Astrocyte of the cerebellum (primary cell): ENCODE measurements at regions not wholly inside any gene's neighbourhood (a gene's known extent, or its start where the extent isn't known, plus 50 kb on each side); places are given as distances from the start of the nearest gene placed in this dataset.

ENCODE experiments used
- DNase-seq: peaks from one replicate; pipeline ENCODE4 v3.0.0-alpha.2; 2011; ENCODE audit warnings: low read depth
- H3K4me3 ChIP-seq: 2 replicates; pipeline ENCODE4 v1.5.1; 2011; ENCODE audit warnings: mild to moderate bottlenecking, low read depth, low read length, moderate library complexity
- in situ Hi-C: cut with HindIII; loops from 2 replicates; pipeline ENCODE4 v1.10.0; 2017; ENCODE audit warnings: low sequenced_read_pairs
- TF ChIP-seq, protein P1 (sequence below): IDR thresholded peaks from 2 replicates; pipeline ENCODE4 v1.5.1; 2012; ENCODE audit warnings: low read length, low read depth, moderate library complexity, mild to moderate bottlenecking; ENCODE audit errors: missing control alignments

DNA sequence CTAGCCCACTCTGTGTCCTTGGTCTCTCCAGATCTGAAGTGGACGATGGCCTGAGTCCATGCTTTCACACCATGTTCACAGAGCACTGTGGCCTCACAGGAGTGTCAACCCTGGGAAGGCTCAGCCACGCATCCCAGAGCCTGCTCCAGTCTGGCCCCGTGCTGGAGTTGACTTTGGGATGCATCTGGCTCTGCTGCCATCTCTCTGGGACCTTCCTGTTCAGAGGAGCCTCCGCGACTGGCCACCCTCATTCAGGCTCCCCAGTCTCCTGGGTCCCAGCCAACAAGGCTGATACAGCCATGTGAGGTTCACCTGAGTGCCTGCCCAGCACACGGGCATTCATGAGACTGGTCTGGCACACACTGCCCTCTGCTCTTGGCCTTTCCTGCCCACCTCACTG lies 199.7 kb upstream of the RAB6C start:
- TF ChIP-seq, protein P1, sequence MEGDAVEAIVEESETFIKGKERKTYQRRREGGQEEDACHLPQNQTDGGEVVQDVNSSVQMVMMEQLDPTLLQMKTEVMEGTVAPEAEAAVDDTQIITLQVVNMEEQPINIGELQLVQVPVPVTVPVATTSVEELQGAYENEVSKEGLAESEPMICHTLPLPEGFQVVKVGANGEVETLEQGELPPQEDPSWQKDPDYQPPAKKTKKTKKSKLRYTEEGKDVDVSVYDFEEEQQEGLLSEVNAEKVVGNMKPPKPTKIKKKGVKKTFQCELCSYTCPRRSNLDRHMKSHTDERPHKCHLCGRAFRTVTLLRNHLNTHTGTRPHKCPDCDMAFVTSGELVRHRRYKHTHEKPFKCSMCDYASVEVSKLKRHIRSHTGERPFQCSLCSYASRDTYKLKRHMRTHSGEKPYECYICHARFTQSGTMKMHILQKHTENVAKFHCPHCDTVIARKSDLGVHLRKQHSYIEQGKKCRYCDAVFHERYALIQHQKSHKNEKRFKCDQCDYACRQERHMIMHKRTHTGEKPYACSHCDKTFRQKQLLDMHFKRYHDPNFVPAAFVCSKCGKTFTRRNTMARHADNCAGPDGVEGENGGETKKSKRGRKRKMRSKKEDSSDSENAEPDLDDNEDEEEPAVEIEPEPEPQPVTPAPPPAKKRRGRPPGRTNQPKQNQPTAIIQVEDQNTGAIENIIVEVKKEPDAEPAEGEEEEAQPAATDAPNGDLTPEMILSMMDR = no peak
- no peak overlapping the region for H3K4me3 ChIP-seq
- no peak for DNase-seq
- in situ Hi-C loops = no loop called here

GRCh38 chr2:129780316-129781270 lies 198.9 kb upstream of the RAB6C start:
- DNase-seq = no peak
- in situ Hi-C loops = no loop called here
- no peak overlapping the region for H3K4me3 ChIP-seq
- TF ChIP-seq, protein P1 = no peak

DNA sequence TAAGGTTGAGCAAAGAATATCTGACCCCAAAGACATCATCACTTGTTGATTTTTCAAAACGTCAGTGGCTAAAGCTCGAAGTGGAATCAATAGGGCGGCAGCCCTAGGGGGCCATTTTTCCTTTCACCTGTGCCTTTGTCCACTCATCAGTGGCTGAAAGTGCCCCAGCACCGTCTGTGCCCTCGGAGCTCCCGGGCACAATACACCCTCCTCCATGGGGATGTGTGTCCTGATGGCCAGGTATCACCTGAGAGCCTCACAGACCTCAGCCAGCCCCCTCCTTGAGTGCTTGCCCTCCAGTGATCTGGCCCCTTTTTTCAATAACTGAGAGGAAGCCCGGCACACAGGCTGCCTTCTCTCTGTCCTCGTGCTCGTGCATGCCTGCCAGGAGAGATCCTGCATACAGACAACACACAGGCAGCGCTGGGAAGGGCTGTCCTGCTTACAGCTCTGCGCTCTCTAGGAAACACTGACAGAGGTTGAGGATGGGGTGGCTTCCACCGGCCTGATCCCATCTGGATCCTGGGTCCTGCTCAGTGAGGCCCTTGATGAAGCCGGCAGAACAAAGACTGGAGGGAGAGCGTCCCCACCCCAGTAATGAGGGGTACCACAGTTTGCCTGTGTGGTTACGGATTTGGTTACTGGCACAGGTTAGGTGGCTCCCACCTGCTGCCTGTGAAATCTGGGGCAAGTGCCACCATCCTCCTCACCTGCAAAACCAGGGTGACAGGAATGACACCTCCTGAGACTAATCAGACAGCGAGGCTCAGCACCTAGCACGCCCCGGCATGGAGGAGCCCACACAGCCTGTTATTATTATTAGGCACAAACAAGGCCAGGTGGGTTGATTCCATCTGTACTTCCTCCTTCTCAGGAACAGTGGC lies 197.5 kb upstream of the RAB6C start:
- no peak overlapping the region for H3K4me3 ChIP-seq
- no peak for DNase-seq
- TF ChIP-seq, protein P1 = no peak
- in situ Hi-C loops = no loop called here

DNA sequence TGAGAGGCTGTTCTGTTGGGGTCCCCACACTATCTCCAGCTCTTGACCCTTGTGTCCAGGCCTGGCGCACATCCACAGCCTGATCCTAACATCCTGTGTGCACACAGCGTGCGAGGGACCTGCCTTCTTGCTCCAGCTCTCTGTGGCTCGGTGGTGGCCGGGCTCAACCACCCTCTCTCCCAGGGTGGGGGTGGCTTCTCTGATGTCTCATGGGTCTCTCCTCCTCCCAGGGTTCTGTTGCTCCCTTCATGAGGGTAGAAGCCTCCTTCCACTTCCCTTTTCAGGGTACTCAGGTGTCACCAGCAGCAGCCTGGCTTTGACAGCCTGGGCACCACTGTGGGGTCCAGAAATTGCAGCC lies 196.9 kb upstream of the RAB6C start:
- no peak for DNase-seq
- TF ChIP-seq, protein P1 = no peak
- no peak overlapping the region for H3K4me3 ChIP-seq
- in situ Hi-C loops = no loop called here

DNA sequence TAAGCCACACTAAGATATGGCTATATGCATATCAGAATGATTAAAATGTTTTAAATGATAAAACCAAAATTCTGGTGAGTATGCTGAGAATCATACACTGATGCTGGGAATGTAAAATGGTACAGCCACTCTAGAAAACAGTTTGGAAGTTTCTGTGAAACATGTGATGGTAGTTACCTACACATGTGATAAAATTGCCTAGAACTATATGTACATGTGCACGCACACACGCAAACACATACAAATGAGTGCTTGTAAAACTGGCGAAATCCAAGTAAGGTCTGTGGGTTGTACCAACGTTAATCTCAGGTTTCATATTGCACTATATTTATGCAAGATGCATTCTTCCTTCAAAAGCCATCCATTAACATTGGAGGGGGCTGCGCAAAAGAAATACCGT lies 195.0 kb upstream of the RAB6C start:
- in situ Hi-C loops = no loop called here
- H3K4me3 ChIP-seq = no peak overlapping the region
- TF ChIP-seq, protein P1 = no peak
- DNase-seq = no peak

- DNase-seq = no peak
- H3K4me3 ChIP-seq = no peak overlapping the region
- TF ChIP-seq, protein P1 = no peak
- in situ Hi-C loops = no loop called here
These were observed 187.8 kb upstream of the RAB6C start for GRCh38 chr2:129791712-129792111.
